SK-N-MC (cell line): ENCODE measurements at regions not wholly inside any gene's neighbourhood (a gene's known extent, or its start where the extent isn't known, plus 50 kb on each side); places are given as distances from the start of the nearest gene placed in this dataset.

Experiments
- DNase-seq: peaks from one replicate; pipeline ENCODE4 v3.0.0-alpha.2; 2011; ENCODE audit warnings: low read depth, low spot score
- H3K27ac ChIP-seq: fragments of 200-600 bp; sonication (generic); 2 replicates; pipeline ENCODE4 v1.5.1; 2016; ENCODE audit warnings: mixed run types
- H3K36me3 ChIP-seq: fragments of 200-600 bp; sonication (generic); 2 replicates; pipeline ENCODE4 v1.6.1; 2017; ENCODE audit warnings: antibody characterized with exemption, low read length, mixed read lengths; ENCODE audit not compliant: insufficient read depth
- H3K4me3 ChIP-seq: fragments of 200-600 bp; sonication (generic); 2 replicates; pipeline ENCODE4 v1.5.1; 2016
- H3K9ac ChIP-seq: fragments of 200-600 bp; sonication (generic); 2 replicates; pipeline ENCODE4 v1.8.0; 2017; ENCODE audit warnings: mixed run types, mixed read lengths; ENCODE audit not compliant: insufficient read length
- H3K9me3 ChIP-seq: fragments of 200-600 bp; sonication (generic); 2 replicates; pipeline ENCODE4 v1.6.1; 2017; ENCODE audit warnings: low read depth, mild to moderate bottlenecking, antibody characterized with exemption, low read length, moderate library complexity, mixed read lengths
- EZH2 ChIP-seq: fragments of 200-600 bp; sonication (generic); IDR thresholded peaks from one replicate; pipeline ENCODE4 v1.6.1; 2017; ENCODE audit warnings: antibody characterized with exemption
- FOXP2 ChIP-seq: optimal IDR thresholded peaks from 2 replicates; pipeline ENCODE3; 2011; ENCODE audit warnings: mild to moderate bottlenecking, moderate library complexity; ENCODE audit not compliant: insufficient read depth; ENCODE audit errors: extremely low read length, control extremely low read depth
- POLR2AphosphoS5 ChIP-seq: IDR thresholded peaks from 2 replicates; pipeline ENCODE4 v1.6.1; 2012; ENCODE audit warnings: mild to moderate bottlenecking, low read depth, low read length, borderline replicate concordance

GRCh38 chr5:139742173-139742903, 53.3 kb upstream of the PSD2 start:
- no peaks in the 10 kb centered on the region for H3K36me3 ChIP-seq
- H3K9ac ChIP-seq = no peak overlapping the region
- no peak overlapping the region for H3K4me3 ChIP-seq
- no peak for DNase-seq
- H3K27ac ChIP-seq = peak overlapping the region; percentile 54; the same call in 1 of the 2 replicates
- TF ChIP-seq POLR2AphosphoS5 = no peak
- TF ChIP-seq EZH2 = no peak
- TF ChIP-seq FOXP2 = no peak
- no peaks in the 10 kb centered on the region for H3K9me3 ChIP-seq

GRCh38 chr5:139743001-139743771, 52.4 kb upstream of the PSD2 start:
- Histone ChIP-seq H3K36me3 (no peaks in the 10 kb centered on the region), H3K9me3 (no peaks in the 10 kb centered on the region), H3K9ac (no peak overlapping the region), H3K4me3 (no peak overlapping the region), H3K27ac (peak overlapping the region; percentile 54)
- no peak for DNase-seq
- TF ChIP-seq FOXP2 = no peak
- TF ChIP-seq EZH2 = no peak
- TF ChIP-seq POLR2AphosphoS5 = no peak

- H3K4me3 ChIP-seq = no peak overlapping the region
- no peaks in the 10 kb centered on the region for H3K9me3 ChIP-seq
- H3K9ac ChIP-seq = no peak overlapping the region
- TF ChIP-seq EZH2 = no peak
- no peaks in the 10 kb centered on the region for H3K36me3 ChIP-seq
- DNase-seq = no peak
- H3K27ac ChIP-seq = no peak overlapping the region
Observed at GRCh38 chr5:139743804-139744203, 51.8 kb upstream of the PSD2 start.

GRCh38 chr5:139744471-139745131, 51.0 kb upstream of the PSD2 start:
- no peak overlapping the region for H3K9ac ChIP-seq
- peak overlapping the region; percentile 86 for H3K27ac ChIP-seq
- no peak for DNase-seq
- H3K9me3 ChIP-seq = no peaks in the 10 kb centered on the region
- TF ChIP-seq FOXP2 (no peak), POLR2AphosphoS5 (no peak), EZH2 (no peak)
- H3K4me3 ChIP-seq = no peak overlapping the region
- no peaks in the 10 kb centered on the region for H3K36me3 ChIP-seq

GRCh38 chr5:139745132-139745799, 50.3 kb upstream of the PSD2 start:
- DNase-seq = no peak
- Histone ChIP-seq H3K27ac (peak overlapping the region; percentile 86), H3K4me3 (peak overlapping the region; percentile 72), H3K9ac (no peak overlapping the region), H3K36me3 (no peaks in the 10 kb centered on the region), H3K9me3 (no peaks in the 10 kb centered on the region)
- no peak for TF ChIP-seq EZH2
- peak; percentile 25; the same call in 1 of the 2 replicates for TF ChIP-seq POLR2AphosphoS5
- TF ChIP-seq FOXP2 = peak; percentile 20

- TF ChIP-seq POLR2AphosphoS5 = peak; percentile 65; the same call in 1 of the 2 replicates
- no peak for TF ChIP-seq FOXP2
- TF ChIP-seq EZH2 = no peak
- no peaks in the 10 kb centered on the region for H3K9me3 ChIP-seq
- DNase-seq = peak; percentile 47
- H3K9ac ChIP-seq = no peak overlapping the region
- no peaks in the 10 kb centered on the region for H3K36me3 ChIP-seq
- peak overlapping the region; percentile 86 for H3K27ac ChIP-seq
- H3K4me3 ChIP-seq = peak overlapping the region; percentile 72
Observed at GRCh38 chr5:139745800-139746690, 49.6 kb upstream of the PSD2 start.
